GM12891 (cell line): ENCODE measurements at regions not wholly inside any gene's neighbourhood (a gene's known extent, or its start where the extent isn't known, plus 50 kb on each side); places are given as distances from the start of the nearest gene placed in this dataset.

Experiments used
- DNase-seq: peaks from one replicate; pipeline ENCODE4 v3.0.0; 2011; ENCODE audit warnings: low spot score; ENCODE audit not compliant: insufficient read length
- FAIRE-seq: peaks from 2 replicates; lab custom pipeline; 2011; peaks lifted over from hg19 to GRCh38; lab: Jason Lieb, UNC
- PAX5 ChIP-seq: IDR thresholded peaks from 2 replicates; pipeline ENCODE4 v1.6.1; 2011; ENCODE audit warnings: low read length, moderate library complexity, mild to moderate bottlenecking; ENCODE audit not compliant: insufficient read depth, severe bottlenecking
- POLR2A ChIP-seq: IDR thresholded peaks from 2 replicates; pipeline ENCODE4 v1.6.1; 2011; ENCODE audit warnings: low read depth, low read length, control low read depth
- POLR2AphosphoS5 ChIP-seq: IDR thresholded peaks from 2 replicates; pipeline ENCODE4 v1.6.1; 2011; ENCODE audit warnings: low read depth, low read length, control low read depth
- POU2F2 ChIP-seq: IDR thresholded peaks from 2 replicates; pipeline ENCODE4 v1.6.1; 2011; ENCODE audit warnings: low read depth, mild to moderate bottlenecking, control low read depth, low read length, moderate library complexity
- SPI1 ChIP-seq: IDR thresholded peaks from 2 replicates; pipeline ENCODE4 v1.6.1; 2011; ENCODE audit warnings: low read depth, low read length, control low read depth
- TAF1 ChIP-seq: IDR thresholded peaks from 2 replicates; pipeline ENCODE4 v1.6.1; 2011; ENCODE audit warnings: low read depth, low read length, control low read depth

- FAIRE-seq: no peak
- TF ChIP-seq SPI1: no peak
- TF ChIP-seq POU2F2: no peak
- no peak for TF ChIP-seq POLR2AphosphoS5
Observed at GRCh38 chr5:158477214-158477613, 618.3 kb upstream of the CLINT1 start.

GRCh38 chr5:158473016-158473635 is 614.2 kb upstream of the CLINT1 start:
- DNase-seq (no peak), FAIRE-seq (no peak)
- TF ChIP-seq SPI1 (no peak), POLR2A (no peak), POLR2AphosphoS5 (no peak), POU2F2 (no peak), TAF1 (no peak), PAX5 (no peak)

More at GRCh38 chr5:158477214-158477613, 618.3 kb upstream of the CLINT1 start:
- no peak for DNase-seq

DNA sequence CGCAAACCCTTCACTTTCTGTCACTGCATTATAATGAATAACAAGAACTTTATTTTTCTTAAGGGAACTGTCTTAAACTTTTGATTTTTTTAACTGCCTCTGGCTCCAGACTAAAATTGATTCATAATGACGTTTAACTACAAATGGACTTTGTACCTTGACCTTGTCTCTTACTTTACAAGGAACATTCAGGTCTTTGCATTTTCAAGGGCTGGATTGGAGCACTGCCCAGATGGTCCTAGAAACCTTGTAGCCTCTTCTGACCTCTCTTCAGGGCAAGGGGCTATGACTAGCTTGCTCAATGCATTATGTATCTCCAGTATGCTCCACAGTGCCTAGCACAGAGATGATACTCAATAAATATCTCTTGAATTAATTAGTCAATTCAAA is 612.6 kb upstream of the CLINT1 start:
- FAIRE-seq: no peak
- no peak for TF ChIP-seq SPI1
- TF ChIP-seq PAX5: no peak
- no peak for TF ChIP-seq POLR2A
- no peak for TF ChIP-seq TAF1
- no peak for TF ChIP-seq POU2F2
- no peak for TF ChIP-seq POLR2AphosphoS5

GRCh38 chr5:158470764-158471534 is 612.0 kb upstream of the CLINT1 start:
- DNase-seq: no peak
- TF ChIP-seq SPI1: peak; percentile 56
- TF ChIP-seq PAX5: no peak
- TF ChIP-seq POLR2AphosphoS5: no peak
- no peak for TF ChIP-seq POLR2A
- no peak for TF ChIP-seq POU2F2
- TF ChIP-seq TAF1: no peak
- FAIRE-seq: no peak

More for the DNA sequence above, 612.6 kb upstream of the CLINT1 start:
- DNase-seq: no peak

- no peak for DNase-seq
- TF ChIP-seq POLR2A: no peak
- TF ChIP-seq TAF1: no peak
- TF ChIP-seq PAX5: no peak
- FAIRE-seq: no peak
Observed at GRCh38 chr5:158468444-158468843, 609.5 kb upstream of the CLINT1 start.

DNA sequence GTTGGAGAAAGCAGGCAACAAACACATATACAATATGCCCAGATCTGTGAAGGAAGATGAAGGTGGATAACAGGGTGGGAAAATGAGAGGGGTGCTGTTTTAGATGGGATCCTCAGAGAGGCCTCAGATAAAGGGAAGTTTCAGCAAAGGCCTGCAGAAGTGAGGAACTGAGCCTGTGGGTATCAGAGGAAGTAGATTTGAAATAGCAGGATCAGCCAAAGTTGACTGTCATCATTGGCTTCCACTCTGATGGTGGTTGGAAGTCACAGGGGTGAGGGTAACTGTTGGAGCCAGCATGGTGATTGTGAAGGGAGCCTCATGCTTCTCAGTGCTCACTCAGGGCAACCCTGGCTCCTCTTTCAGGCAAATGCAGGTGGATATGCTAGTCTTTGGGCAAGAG is 607.2 kb upstream of the CLINT1 start:
- DNase-seq: no peak
- TF ChIP-seq POLR2AphosphoS5: no peak
- TF ChIP-seq PAX5: no peak
- no peak for TF ChIP-seq POU2F2
- TF ChIP-seq SPI1: no peak
- TF ChIP-seq POLR2A: no peak
- no peak for TF ChIP-seq TAF1
- no peak for FAIRE-seq

DNA sequence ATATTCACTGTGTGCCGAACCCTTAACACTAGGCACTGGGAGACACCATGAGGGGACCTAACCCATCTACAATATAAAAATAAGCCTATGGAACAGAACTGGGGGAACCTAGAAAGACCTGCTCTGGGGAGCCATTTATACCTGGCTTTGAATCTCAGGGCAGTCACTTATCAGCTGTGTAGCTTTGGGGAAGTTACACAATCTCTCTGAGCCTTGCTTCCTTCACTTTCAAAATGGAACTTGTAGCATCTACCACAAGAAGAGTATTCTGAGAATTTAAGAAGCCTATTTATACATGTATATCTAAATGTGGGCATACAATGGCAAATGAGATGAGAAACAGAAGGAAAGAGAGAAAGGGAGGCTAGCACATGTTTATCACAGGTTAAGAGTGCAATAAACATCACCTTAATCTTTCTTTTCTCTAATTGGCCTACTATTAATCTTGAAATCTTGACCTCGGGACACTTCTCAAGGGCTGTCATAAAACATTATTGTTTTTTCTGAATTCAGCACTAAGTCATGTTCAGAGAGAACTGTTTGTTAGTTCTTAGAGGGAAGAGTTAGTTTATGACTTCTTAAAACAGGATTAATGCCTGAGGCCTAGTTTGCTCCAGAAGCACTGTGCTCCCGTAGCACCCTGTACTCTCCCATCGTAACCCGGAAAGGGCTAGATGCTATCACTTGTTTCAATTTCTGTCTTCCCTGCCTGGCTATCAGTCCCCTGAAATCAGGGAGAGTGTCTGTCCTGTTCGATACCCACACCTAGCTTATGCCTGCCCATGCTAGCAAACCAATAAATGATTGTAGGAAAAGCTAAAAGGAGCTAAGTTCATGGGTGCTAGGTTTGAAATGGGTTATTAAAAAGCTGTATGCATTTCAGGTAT is 606.4 kb upstream of the CLINT1 start:
- DNase-seq: no peak

DNA sequence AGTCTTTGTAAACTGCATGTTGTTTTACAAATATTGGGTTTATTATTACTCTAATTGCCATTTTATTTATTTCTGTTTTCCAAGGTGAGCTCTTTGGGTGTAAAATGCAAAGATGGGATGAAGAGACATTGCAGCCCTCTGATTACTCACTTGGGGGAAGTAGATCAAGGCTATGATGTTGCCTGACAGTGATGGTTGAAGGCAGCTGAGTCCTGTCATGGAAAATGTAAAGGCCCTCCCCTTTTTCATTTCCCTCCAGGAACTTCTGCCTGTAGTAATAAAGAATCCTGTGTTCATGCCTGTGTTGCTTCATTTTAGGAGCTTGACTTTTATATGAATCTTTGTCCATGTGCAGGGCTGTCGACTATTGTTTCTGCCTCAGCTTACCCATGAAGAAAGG is 605.4 kb upstream of the CLINT1 start:
- no peak for TF ChIP-seq TAF1
- TF ChIP-seq POLR2A: no peak
- no peak for TF ChIP-seq PAX5
- no peak for TF ChIP-seq SPI1
- no peak for TF ChIP-seq POU2F2
- TF ChIP-seq POLR2AphosphoS5: no peak
- no peak for DNase-seq
- no peak for FAIRE-seq

More for the DNA sequence above, 606.4 kb upstream of the CLINT1 start:
- FAIRE-seq: no peak
- TF ChIP-seq POU2F2: no peak
- no peak for TF ChIP-seq POLR2A
- no peak for TF ChIP-seq TAF1
- TF ChIP-seq POLR2AphosphoS5: no peak

- no peak for TF ChIP-seq TAF1
- TF ChIP-seq POU2F2: no peak
- no peak for TF ChIP-seq POLR2A
- TF ChIP-seq POLR2AphosphoS5: no peak
- no peak for TF ChIP-seq SPI1
- TF ChIP-seq PAX5: no peak
- no peak for DNase-seq
- FAIRE-seq: no peak
Observed at GRCh38 chr5:158463938-158464337, 605.0 kb upstream of the CLINT1 start.

DNA sequence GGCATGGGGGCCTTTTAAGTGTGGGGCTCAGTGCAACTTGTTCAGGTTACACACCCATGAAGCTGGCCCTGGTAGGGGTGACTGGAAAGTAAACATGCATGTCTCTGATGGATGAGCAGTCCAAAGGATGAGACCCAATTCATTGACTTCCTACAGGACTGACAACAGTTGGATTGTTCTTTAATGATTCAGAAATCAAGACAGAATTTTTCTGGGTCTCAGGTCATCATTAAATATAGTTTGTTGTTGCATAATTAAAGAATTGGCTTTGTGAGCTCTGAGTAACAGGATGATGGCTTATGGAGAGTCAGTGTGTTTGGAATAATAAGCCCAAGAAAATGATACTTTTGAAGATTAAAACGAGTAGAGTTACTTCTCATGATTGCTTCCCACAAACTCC is 604.2 kb upstream of the CLINT1 start:
- DNase-seq (no peak), FAIRE-seq (no peak)
- TF ChIP-seq POLR2A (no peak), POLR2AphosphoS5 (no peak), POU2F2 (no peak)
